ENCODE measurements at regions not wholly inside any gene's neighbourhood (a gene's known extent, or its start where the extent isn't known, plus 50 kb on each side); places are given as distances from the start of the nearest gene placed in this dataset.

- Mint-ChIP-seq H3K9me3 (no peaks in the 10 kb centered on the region), H3K27ac (no peak overlapping the region), H3K4me3 (no peak overlapping the region), H3K27me3 (ENCODE audit: low read depth, poor library complexity) (peaks cover 11% of the 10 kb centered on the region), H3K36me3 (ENCODE audit: low read depth) (no peaks in the 10 kb centered on the region), H3K4me1 (peaks cover 5% of the 10 kb centered on the region)
- DNase-seq = no peak
- no peak for TF ChIP-seq CTCF (IDR thresholded peaks at IDR 0.05)
Observed at GRCh38 chr3:124576565-124577493, 153.4 kb upstream of the UMPS start.

GRCh38 chr3:124577494-124578167 is 152.6 kb upstream of the UMPS start:
- H3K9me3 Mint-ChIP-seq = no peaks in the 10 kb centered on the region
- no peaks in the 10 kb centered on the region for H3K36me3 Mint-ChIP-seq (ENCODE audit: low read depth)
- peaks cover 11% of the 10 kb centered on the region for H3K4me1 Mint-ChIP-seq
- no peak for TF ChIP-seq CTCF (IDR thresholded peaks at IDR 0.05)
- H3K4me3 Mint-ChIP-seq = no peak overlapping the region
- DNase-seq = no peak
- H3K27me3 Mint-ChIP-seq (ENCODE audit: low read depth, poor library complexity) = peaks cover 10% of the 10 kb centered on the region
- H3K27ac Mint-ChIP-seq = no peak overlapping the region

GRCh38 chr3:124579641-124580040 is 150.6 kb upstream of the UMPS start:
- no peaks in the 10 kb centered on the region for H3K9me3 Mint-ChIP-seq
- DNase-seq = no peak
- TF ChIP-seq CTCF (IDR thresholded peaks at IDR 0.05) = no peak
- H3K4me3 Mint-ChIP-seq = no peak overlapping the region
- H3K36me3 Mint-ChIP-seq (ENCODE audit: low read depth) = no peaks in the 10 kb centered on the region
- H3K27me3 Mint-ChIP-seq (ENCODE audit: low read depth, poor library complexity) = peaks cover 23% of the 10 kb centered on the region
- H3K4me1 Mint-ChIP-seq = peaks cover 27% of the 10 kb centered on the region
- H3K27ac Mint-ChIP-seq = no peak overlapping the region

- no peak for TF ChIP-seq CTCF (IDR thresholded peaks at IDR 0.05)
- Mint-ChIP-seq H3K4me1 (peaks cover 46% of the 10 kb centered on the region), H3K4me3 (no peak overlapping the region), H3K9me3 (no peaks in the 10 kb centered on the region), H3K27me3 (ENCODE audit: low read depth, poor library complexity) (peaks cover 48% of the 10 kb centered on the region), H3K27ac (no peak overlapping the region), H3K36me3 (ENCODE audit: low read depth) (no peaks in the 10 kb centered on the region)
- no peak for DNase-seq
Observed at GRCh38 chr3:124582196-124582595, 148.1 kb upstream of the UMPS start.

- no peak for TF ChIP-seq CTCF (IDR thresholded peaks at IDR 0.05)
- Mint-ChIP-seq H3K4me3 (no peak overlapping the region), H3K27me3 (ENCODE audit: low read depth, poor library complexity) (peaks cover 54% of the 10 kb centered on the region), H3K27ac (no peak overlapping the region), H3K36me3 (ENCODE audit: low read depth) (peaks cover 2% of the 10 kb centered on the region), H3K4me1 (peaks cover 49% of the 10 kb centered on the region), H3K9me3 (no peaks in the 10 kb centered on the region)
- DNase-seq = no peak
Observed at GRCh38 chr3:124582621-124583395, 147.4 kb upstream of the UMPS start.

Data from nephron progenitor cell (in vitro differentiated cells).